ENCODE measurements at regions not wholly inside any gene's neighbourhood (a gene's known extent, or its start where the extent isn't known, plus 50 kb on each side); places are given as distances from the start of the nearest gene placed in this dataset.
"Not testable (repeated sequence)": the region's sequence is repeated elsewhere in the genome, so short reads cannot be mapped to it uniquely, and the experiment has no call there.

DNA sequence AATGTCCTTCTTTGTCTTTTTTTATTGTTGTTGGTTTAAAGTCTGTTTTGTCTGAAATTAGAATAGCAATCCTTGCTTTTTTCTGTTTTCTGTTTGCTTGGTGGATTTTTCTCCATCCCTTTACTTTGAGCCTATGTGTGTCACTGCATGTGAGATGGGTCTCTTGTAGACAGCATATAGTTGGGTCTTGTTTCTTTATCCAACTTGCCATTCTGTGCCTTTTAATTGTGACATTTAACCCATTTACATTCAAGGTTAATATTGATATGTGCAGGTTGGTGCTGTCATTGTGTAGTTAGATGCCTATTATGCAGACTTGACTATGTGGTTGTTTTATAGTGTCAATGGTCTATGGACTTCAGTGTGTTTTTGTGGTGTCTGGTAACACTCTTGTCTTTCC, 197.5 kb upstream of the FN1 start:
- Histone ChIP-seq H3K27ac (replicated peaks) (no peak overlapping the region), H3K4me3 (no peak overlapping the region), H3K36me3 (no peaks in the 10 kb centered on the region), H3K9me3 (replicated peaks) (peaks cover 51% of the 10 kb centered on the region), H3K27me3 (ENCODE audit: low read depth) (no peaks in the 10 kb centered on the region), H3K4me1 (no peaks in the 10 kb centered on the region)
- DNase-seq: no peak
- TF ChIP-seq, protein P1, sequence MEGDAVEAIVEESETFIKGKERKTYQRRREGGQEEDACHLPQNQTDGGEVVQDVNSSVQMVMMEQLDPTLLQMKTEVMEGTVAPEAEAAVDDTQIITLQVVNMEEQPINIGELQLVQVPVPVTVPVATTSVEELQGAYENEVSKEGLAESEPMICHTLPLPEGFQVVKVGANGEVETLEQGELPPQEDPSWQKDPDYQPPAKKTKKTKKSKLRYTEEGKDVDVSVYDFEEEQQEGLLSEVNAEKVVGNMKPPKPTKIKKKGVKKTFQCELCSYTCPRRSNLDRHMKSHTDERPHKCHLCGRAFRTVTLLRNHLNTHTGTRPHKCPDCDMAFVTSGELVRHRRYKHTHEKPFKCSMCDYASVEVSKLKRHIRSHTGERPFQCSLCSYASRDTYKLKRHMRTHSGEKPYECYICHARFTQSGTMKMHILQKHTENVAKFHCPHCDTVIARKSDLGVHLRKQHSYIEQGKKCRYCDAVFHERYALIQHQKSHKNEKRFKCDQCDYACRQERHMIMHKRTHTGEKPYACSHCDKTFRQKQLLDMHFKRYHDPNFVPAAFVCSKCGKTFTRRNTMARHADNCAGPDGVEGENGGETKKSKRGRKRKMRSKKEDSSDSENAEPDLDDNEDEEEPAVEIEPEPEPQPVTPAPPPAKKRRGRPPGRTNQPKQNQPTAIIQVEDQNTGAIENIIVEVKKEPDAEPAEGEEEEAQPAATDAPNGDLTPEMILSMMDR (IDR thresholded peaks at IDR 0.05; ENCODE audit: borderline replicate concordance): no peak
- intact Hi-C loops (cut with micrococcal nuclease): no loop called here

DNA sequence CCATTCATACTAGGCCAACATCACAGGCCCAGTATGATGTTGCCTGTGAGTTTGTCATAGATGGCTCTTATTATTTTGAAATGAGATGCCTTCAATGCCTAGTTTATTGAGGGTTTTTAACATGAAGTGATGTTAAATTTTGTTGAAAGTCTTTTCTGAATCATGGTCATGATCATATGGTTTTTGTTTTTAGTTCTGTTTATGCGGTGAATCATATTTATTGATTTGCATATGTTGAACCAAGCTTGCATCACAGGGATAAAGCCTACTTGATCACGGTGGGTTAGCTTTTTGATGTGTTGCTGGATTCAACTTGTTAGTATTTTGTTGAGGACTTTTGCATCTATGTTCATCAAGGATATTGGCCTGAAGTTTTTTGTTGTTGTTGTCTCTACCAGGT, 195.8 kb upstream of the FN1 start:
- Histone ChIP-seq H3K27me3 (ENCODE audit: low read depth) (no peaks in the 10 kb centered on the region), H3K4me1 (no peaks in the 10 kb centered on the region), H3K36me3 (no peaks in the 10 kb centered on the region), H3K27ac (replicated peaks) (no peak overlapping the region), H3K4me3 (no peak overlapping the region), H3K9me3 (replicated peaks) (peaks cover 48% of the 10 kb centered on the region)
- DNase-seq: no peak
- TF ChIP-seq, protein P1 (IDR thresholded peaks at IDR 0.05; ENCODE audit: borderline replicate concordance): no peak
- intact Hi-C loops (cut with micrococcal nuclease): no loop called here

DNA sequence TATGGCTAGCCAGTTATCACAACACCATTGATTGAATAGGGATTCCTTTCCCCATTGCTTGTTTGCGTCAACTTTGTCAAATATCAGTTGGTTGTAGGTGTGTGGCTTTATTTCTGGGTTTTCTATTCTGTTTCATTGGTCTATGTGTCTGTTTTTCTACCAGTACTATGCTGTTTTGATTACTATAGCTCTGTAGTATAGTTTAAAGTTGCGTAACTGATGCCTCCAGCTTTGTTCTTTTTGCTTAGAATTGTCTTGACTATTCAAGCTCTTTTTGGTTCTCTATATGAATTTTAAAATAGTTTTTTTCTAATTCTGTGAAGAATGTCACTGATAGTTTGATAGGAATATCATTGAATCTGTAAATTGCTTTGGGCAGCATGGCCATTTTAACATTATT, 194.9 kb upstream of the FN1 start:
- DNase-seq; H3K36me3 ChIP-seq; H3K27ac ChIP-seq (replicated peaks); H3K4me3 ChIP-seq; H3K4me1 ChIP-seq; H3K27me3 ChIP-seq (ENCODE audit: low read depth); intact Hi-C loops (cut with micrococcal nuclease): not testable (repeated sequence)
- peaks cover 48% of the 10 kb centered on the region for H3K9me3 ChIP-seq (replicated peaks)

DNA sequence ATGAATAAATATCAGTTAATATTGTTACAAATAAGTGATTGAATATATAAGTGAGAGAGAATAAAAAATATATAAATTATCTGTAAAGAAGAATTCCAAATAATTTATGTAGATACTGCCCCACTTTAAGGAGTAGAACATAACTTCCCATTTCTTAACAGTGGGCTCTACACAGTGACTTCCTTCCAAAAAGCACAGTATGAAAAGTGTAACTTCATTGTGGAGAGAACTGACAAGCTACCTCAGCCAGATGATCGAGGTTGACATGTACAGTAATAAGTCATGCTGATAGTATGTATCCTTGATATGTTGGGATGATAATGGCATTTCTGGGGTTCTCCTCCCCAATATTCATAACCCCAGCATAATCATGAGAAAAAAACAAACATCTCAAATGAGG, 191.9 kb upstream of the FN1 start:
- no peak overlapping the region for H3K27ac ChIP-seq (replicated peaks)
- H3K4me3 ChIP-seq: no peak overlapping the region
- intact Hi-C loops (cut with micrococcal nuclease): no loop called here
- TF ChIP-seq, protein P1 (IDR thresholded peaks at IDR 0.05; ENCODE audit: borderline replicate concordance): no peak
- peaks cover 30% of the 10 kb centered on the region for H3K9me3 ChIP-seq (replicated peaks)
- no peak for DNase-seq
- no peaks in the 10 kb centered on the region for H3K4me1 ChIP-seq
- no peaks in the 10 kb centered on the region for H3K36me3 ChIP-seq
- H3K27me3 ChIP-seq (ENCODE audit: low read depth): no peaks in the 10 kb centered on the region

DNA sequence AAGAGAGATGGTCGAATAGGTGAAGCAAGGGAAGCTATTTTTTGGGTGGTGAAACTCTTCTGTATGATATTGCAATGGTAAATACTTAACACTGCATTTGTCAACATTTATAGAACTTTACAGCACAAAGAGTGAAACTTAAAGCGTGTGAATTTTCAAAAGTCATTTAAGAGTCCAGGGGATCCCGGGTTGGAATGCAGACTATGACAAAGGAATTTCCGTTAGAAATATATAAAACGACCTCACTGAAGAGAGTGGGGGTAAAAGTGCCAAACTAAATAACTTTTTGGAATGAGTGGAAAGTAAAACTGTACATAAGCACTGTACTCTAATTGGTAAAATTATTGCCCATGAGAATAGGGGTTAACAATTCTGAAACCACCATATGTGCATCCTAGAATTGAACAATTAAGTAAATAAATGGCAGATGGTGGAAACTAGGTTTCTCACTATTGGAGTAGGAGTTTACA, 191.0 kb upstream of the FN1 start:
- H3K36me3 ChIP-seq: no peaks in the 10 kb centered on the region
- H3K4me3 ChIP-seq: no peak overlapping the region
- peaks cover 21% of the 10 kb centered on the region for H3K9me3 ChIP-seq (replicated peaks)
- intact Hi-C loops (cut with micrococcal nuclease): no loop called here
- H3K27ac ChIP-seq (replicated peaks): no peak overlapping the region
- H3K27me3 ChIP-seq (ENCODE audit: low read depth): no peaks in the 10 kb centered on the region
- TF ChIP-seq, protein P1 (IDR thresholded peaks at IDR 0.05; ENCODE audit: borderline replicate concordance): no peak
- no peaks in the 10 kb centered on the region for H3K4me1 ChIP-seq
- DNase-seq: no peak

DNA sequence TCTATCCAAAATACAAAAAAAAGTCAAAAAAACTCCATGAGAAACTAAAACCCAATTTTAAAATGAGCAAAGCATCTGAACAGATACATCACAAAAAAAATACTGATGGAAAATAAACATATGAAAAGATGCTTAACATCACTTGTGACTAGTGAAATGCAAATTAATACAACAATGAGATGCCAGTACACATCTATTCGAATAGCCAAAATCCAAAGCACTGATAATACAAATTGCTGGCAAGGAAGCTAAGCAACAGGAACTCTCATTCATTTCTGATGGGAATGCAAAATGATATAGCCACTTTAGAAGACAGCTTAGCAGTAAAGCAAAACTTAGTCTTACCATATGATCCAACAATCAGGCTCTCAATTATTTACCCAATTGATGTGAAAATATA, 190.2 kb upstream of the FN1 start:
- Histone ChIP-seq H3K4me1 (no peaks in the 10 kb centered on the region), H3K4me3 (no peak overlapping the region), H3K27ac (replicated peaks) (no peak overlapping the region), H3K9me3 (replicated peaks) (peaks cover 13% of the 10 kb centered on the region), H3K36me3 (no peaks in the 10 kb centered on the region), H3K27me3 (ENCODE audit: low read depth) (no peaks in the 10 kb centered on the region)
- no peak for DNase-seq
- intact Hi-C loops (cut with micrococcal nuclease): no loop called here
- TF ChIP-seq, protein P1 (IDR thresholded peaks at IDR 0.05; ENCODE audit: borderline replicate concordance): no peak
